ENCODE measurements at regions not wholly inside any gene's neighbourhood (a gene's known extent, or its start where the extent isn't known, plus 50 kb on each side); places are given as distances from the start of the nearest gene placed in this dataset.
"Not testable (repeated sequence)": the region's sequence is repeated elsewhere in the genome, so short reads cannot be mapped to it uniquely, and the experiment has no call there.

DNA sequence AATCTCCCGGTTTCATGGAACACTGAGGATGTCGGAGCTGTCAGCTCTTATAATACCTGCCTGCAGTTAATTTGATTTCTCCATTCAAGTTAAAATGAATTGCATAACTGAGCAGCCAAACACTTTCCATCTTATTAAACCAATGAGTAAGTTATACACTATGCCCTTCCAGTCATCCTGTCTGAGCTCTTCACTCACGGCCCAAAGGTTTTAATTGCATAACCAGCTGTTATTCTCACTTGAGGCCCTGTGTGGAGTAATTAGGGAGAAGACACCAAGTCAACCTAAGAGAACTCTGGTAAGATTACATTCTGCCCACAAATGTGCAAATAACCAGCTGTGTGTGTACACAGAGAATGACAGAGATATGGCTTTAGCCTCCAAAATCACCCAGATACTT is 303.5 kb downstream of the TBC1D4 start:
- H3K9ac ChIP-seq (ENCODE audit: low read length in 2 of 2): no peak overlapping the region
- no peaks in the 10 kb centered on the region for H3K36me3 ChIP-seq (ENCODE audit: control insufficient read depth in 2 of 2, insufficient read depth in 2 of 2, low read length in 2 of 2)
- no peaks in the 10 kb centered on the region for H3K27me3 ChIP-seq (ENCODE audit: control insufficient read depth in 1 of 2, insufficient read depth in 2 of 2, low read length in 2 of 2)
- H3K27ac ChIP-seq (ENCODE audit: low read length): no peak overlapping the region
- H3K4me1 ChIP-seq (ENCODE audit: control insufficient read depth, insufficient read depth, low read length): no peaks in the 10 kb centered on the region
- H3K9me3 ChIP-seq (ENCODE audit: control insufficient read depth in 2 of 2, low read length in 2 of 2): peaks cover 0 to 3% of the 10 kb centered on the region in 2 donors
- no peak overlapping the region for H3K4me3 ChIP-seq (ENCODE audit: low read length in 2 of 2)

DNA sequence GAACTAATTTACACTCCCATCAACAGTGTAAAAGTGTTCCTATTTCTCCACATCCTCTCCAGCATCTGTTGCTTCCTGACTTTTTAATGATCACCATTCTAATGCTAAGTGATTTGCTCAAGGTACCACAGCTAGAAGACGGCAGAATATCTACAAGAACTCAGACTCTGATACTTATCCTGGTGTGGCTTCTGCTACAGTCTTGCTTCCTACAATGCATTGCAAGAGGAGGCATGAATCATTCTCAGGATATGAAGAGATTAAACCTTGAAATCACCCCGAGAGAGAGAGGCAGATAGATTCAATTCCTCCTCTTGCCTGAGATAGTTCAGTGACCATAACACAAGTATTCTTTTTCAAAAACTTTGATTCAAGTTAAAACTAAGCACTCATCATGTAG is 306.4 kb downstream of the TBC1D4 start:
- no peaks in the 10 kb centered on the region for H3K4me1 ChIP-seq (ENCODE audit: control insufficient read depth, insufficient read depth, low read length)
- H3K27me3 ChIP-seq (ENCODE audit: control insufficient read depth in 1 of 2, insufficient read depth in 2 of 2, low read length in 2 of 2): no peaks in the 10 kb centered on the region
- H3K27ac ChIP-seq (ENCODE audit: low read length): no peak overlapping the region
- H3K9me3 ChIP-seq (ENCODE audit: control insufficient read depth in 2 of 2, low read length in 2 of 2): peaks cover 0 to 3% of the 10 kb centered on the region in 2 donors
- no peak overlapping the region for H3K4me3 ChIP-seq (ENCODE audit: low read length in 2 of 2)
- no peaks in the 10 kb centered on the region for H3K36me3 ChIP-seq (ENCODE audit: control insufficient read depth in 2 of 2, insufficient read depth in 2 of 2, low read length in 2 of 2)
- H3K9ac ChIP-seq (ENCODE audit: low read length in 2 of 2): no peak overlapping the region

DNA sequence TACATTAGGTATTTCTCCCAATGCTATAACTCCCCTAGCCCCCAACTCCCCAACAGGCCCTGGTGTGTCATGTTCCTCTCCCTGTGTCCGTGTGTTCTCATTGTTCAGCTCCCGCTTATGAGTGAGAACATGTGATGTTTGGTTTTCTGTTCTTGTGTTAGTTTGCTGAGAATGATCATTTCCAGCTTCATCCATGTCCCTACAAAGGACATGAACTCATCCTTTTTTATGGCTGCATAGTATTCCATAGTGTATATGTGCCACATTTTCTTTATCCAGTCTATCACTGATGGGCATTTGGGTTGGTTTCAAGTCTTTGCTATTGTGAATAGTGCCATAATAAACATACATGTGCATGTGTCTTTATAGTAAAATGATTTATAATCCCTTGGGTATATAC is 306.9 kb downstream of the TBC1D4 start:
- H3K4me3 ChIP-seq (ENCODE audit: low read length in 2 of 2); H3K27me3 ChIP-seq (ENCODE audit: control insufficient read depth in 1 of 2, insufficient read depth in 2 of 2, low read length in 2 of 2); H3K4me1 ChIP-seq (ENCODE audit: control insufficient read depth, insufficient read depth, low read length); H3K9ac ChIP-seq (ENCODE audit: low read length in 2 of 2); H3K27ac ChIP-seq (ENCODE audit: low read length); H3K36me3 ChIP-seq (ENCODE audit: control insufficient read depth in 2 of 2, insufficient read depth in 2 of 2, low read length in 2 of 2); H3K9me3 ChIP-seq (ENCODE audit: control insufficient read depth in 2 of 2, low read length in 2 of 2): not testable (repeated sequence)

DNA sequence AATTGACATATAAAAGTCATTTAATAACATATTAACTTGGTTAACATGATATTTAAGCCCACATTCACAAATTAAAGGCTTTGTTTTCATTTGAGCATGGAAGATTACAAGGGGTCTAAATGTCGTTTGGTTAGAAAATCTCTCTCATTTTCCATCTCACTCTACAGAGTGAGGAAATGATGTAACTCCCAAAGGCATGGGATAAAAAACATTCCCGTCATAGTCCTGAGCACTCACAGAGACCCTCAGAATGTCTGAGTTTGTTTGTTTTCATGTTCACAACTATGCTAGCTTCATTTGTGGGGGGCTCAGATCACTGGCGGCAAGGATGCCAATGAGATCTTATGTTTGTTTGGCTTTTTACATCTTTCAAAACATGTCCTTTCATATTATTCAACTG is 307.5 kb downstream of the TBC1D4 start:
- Histone ChIP-seq H3K4me3 (ENCODE audit: low read length in 2 of 2) (no peak overlapping the region), H3K9ac (ENCODE audit: low read length in 2 of 2) (no peak overlapping the region), H3K27ac (ENCODE audit: low read length) (no peak overlapping the region), H3K27me3 (ENCODE audit: control insufficient read depth in 1 of 2, insufficient read depth in 2 of 2, low read length in 2 of 2) (no peaks in the 10 kb centered on the region), H3K9me3 (ENCODE audit: control insufficient read depth in 2 of 2, low read length in 2 of 2) (peaks cover 0 to 3% of the 10 kb centered on the region in 2 donors), H3K36me3 (ENCODE audit: control insufficient read depth in 2 of 2, insufficient read depth in 2 of 2, low read length in 2 of 2) (no peaks in the 10 kb centered on the region), H3K4me1 (ENCODE audit: control insufficient read depth, insufficient read depth, low read length) (no peaks in the 10 kb centered on the region)

DNA sequence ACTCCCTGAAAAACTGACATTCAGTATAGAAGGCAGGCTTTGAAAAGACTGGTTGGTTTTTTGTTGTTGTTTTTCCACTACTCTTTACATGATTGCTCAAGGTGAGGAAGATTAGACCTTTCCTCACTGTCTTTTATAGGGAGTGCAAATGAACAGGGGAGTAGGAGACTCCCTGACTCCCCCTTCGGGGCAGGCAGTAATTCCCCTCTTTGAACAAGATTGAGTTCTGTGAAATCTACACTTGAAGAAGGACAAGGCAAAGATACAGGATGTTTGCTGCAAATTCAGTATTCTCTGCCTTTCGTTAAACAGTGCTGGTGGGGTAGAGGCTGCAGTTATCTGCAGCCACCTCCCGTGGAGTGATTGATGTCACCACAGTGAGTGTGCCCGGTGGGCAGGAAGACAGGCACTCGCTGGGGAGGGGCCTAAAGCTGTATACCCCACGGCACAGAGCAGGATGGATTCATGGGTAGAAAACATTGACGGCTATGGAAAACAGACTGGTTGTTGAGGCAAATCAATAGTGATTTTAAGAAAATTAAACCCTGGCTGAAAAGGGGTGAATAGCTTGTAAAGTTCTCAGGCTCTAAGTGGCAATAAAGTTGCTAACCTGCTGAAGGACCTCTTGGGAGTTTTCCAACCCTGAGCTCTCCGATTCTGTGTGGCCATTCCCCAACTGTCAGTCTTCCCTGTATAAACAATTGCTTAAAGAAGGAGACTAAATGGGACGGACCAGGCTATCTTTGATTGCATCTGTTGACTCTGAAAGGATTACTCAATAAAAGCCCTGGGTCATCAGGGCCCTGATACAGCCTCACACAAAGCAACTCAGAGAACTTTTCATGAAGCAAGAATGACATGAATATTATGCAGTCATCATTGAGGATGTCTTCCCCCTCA is 308.3 kb downstream of the TBC1D4 start:
- Histone ChIP-seq H3K4me3 (ENCODE audit: low read length in 2 of 2) (no peak overlapping the region), H3K27ac (ENCODE audit: low read length) (no peak overlapping the region), H3K9ac (ENCODE audit: low read length in 2 of 2) (no peak overlapping the region), H3K36me3 (ENCODE audit: control insufficient read depth in 2 of 2, insufficient read depth in 2 of 2, low read length in 2 of 2) (no peaks in the 10 kb centered on the region), H3K27me3 (ENCODE audit: control insufficient read depth in 1 of 2, insufficient read depth in 2 of 2, low read length in 2 of 2) (no peaks in the 10 kb centered on the region), H3K9me3 (ENCODE audit: control insufficient read depth in 2 of 2, low read length in 2 of 2) (peaks cover 0 to 3% of the 10 kb centered on the region in 2 donors), H3K4me1 (ENCODE audit: control insufficient read depth, insufficient read depth, low read length) (no peaks in the 10 kb centered on the region)

DNA sequence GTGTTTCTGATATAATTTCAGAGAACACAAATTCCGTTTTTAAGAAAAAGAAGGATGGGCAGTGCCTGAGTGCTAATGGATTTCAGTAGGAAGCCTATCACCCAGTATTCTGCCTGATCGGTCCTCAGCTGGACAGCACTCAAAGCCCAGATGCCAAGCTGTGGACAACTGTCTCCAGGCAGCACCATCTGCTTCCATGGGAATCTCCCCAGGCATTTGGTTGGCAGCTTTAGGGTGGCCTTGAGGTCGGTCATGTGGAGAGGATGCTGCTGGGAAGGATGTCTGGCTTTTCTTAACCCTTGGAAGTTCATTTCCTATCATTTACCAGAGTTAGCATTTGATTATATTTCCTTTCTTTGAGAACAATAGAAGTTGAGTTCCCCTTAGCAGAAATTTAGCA is 311.7 kb downstream of the TBC1D4 start:
- Histone ChIP-seq H3K4me1 (ENCODE audit: control insufficient read depth, insufficient read depth, low read length) (no peaks in the 10 kb centered on the region), H3K9me3 (ENCODE audit: control insufficient read depth in 2 of 2, low read length in 2 of 2) (no peaks in the 10 kb centered on the region), H3K36me3 (ENCODE audit: control insufficient read depth in 2 of 2, insufficient read depth in 2 of 2, low read length in 2 of 2) (no peaks in the 10 kb centered on the region)

DNA sequence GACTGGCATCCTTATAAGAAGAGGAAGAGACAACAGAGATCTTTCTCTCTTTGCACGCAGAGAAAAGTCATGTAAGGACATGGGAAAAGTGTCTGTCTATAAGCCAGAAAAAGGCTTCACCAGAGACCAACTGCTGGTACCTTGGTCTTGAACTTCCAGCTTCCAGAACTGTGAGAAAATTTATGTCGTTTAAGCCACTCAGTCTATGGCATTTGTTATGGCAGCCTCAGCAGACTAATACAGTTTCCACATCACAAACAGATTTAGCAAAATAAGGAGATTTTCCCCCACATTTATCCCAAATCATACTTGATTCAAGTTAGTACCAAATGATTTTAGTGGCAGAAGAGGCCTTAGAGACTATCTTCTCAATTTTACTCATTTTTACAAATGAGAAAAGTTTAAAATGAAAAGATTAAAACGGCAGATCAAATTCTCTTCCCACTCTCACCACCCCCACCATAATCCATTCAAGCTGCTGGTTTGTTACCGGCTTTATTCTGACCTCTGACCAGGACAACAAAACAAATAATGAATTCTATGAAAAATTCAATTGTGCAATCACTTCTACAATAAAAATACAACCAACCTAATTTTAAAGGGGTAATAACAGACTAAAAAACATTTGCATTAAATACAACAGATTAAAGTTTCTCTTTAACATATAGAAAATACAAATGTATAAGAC is 316.3 kb downstream of the TBC1D4 start:
- Histone ChIP-seq H3K27ac (ENCODE audit: low read length) (no peak overlapping the region), H3K4me1 (ENCODE audit: control insufficient read depth, insufficient read depth, low read length) (no peaks in the 10 kb centered on the region), H3K9me3 (ENCODE audit: control insufficient read depth in 2 of 2, low read length in 2 of 2) (no peaks in the 10 kb centered on the region), H3K27me3 (ENCODE audit: control insufficient read depth in 1 of 2, insufficient read depth in 2 of 2, low read length in 2 of 2) (no peaks in the 10 kb centered on the region), H3K4me3 (ENCODE audit: low read length in 2 of 2) (no peak overlapping the region), H3K9ac (ENCODE audit: low read length in 2 of 2) (no peak overlapping the region), H3K36me3 (ENCODE audit: control insufficient read depth in 2 of 2, insufficient read depth in 2 of 2, low read length in 2 of 2) (no peaks in the 10 kb centered on the region)

More for the DNA sequence above, 311.7 kb downstream of the TBC1D4 start:
- H3K9ac ChIP-seq (ENCODE audit: low read length in 2 of 2): no peak overlapping the region
- H3K4me3 ChIP-seq (ENCODE audit: low read length in 2 of 2): no peak overlapping the region
- H3K27ac ChIP-seq (ENCODE audit: low read length): no peak overlapping the region
- no peaks in the 10 kb centered on the region for H3K27me3 ChIP-seq (ENCODE audit: control insufficient read depth in 1 of 2, insufficient read depth in 2 of 2, low read length in 2 of 2)

DNA sequence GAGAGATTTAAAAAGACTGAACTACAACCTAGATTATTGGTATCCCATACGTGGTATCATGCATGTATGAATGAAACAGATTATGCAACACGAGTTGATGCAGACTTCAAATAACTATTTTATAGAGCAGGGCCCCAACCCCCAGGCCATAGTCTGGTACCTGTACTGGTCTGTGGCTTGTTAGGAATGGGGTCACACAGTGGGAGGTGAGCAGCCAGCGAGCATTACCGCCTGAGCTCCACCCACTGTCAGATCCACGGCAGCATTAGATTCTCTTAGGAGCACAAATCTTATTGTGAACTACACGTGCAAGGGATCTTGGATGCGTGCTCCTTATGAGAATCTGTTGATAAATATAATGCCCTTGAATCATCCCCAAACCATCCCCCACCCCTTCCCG is 320.2 kb downstream of the TBC1D4 start:
- no peak overlapping the region for H3K4me3 ChIP-seq (ENCODE audit: low read length in 2 of 2)
- H3K27ac ChIP-seq (ENCODE audit: low read length): no peak overlapping the region
- no peaks in the 10 kb centered on the region for H3K27me3 ChIP-seq (ENCODE audit: control insufficient read depth in 1 of 2, insufficient read depth in 2 of 2, low read length in 2 of 2)
- H3K36me3 ChIP-seq (ENCODE audit: control insufficient read depth in 2 of 2, insufficient read depth in 2 of 2, low read length in 2 of 2): no peaks in the 10 kb centered on the region
- no peaks in the 10 kb centered on the region for H3K9me3 ChIP-seq (ENCODE audit: control insufficient read depth in 2 of 2, low read length in 2 of 2)
- H3K4me1 ChIP-seq (ENCODE audit: control insufficient read depth, insufficient read depth, low read length): no peaks in the 10 kb centered on the region
- H3K9ac ChIP-seq (ENCODE audit: low read length in 2 of 2): no peak overlapping the region

DNA sequence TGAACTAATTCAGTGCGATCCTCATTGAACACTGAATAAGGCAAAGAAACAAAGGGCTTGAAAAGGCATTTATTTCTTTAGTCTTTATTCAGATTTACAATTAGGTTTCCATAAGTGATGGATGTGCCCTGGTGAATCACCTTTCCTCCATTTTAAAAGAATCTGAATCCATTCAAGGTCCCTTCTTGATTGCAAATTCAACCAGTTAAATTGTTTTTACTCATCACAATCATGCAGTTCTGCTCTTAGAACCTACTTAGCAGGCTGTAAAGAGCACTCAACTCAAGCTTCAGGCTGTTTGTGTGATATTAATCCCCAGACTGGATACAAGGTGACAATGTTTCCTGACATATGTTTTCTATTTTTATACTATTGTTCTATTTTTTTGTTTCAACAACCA is 321.0 kb downstream of the TBC1D4 start:
- H3K36me3 ChIP-seq (ENCODE audit: control insufficient read depth in 2 of 2, insufficient read depth in 2 of 2, low read length in 2 of 2): no peaks in the 10 kb centered on the region
- no peak overlapping the region for H3K27ac ChIP-seq (ENCODE audit: low read length)
- no peaks in the 10 kb centered on the region for H3K9me3 ChIP-seq (ENCODE audit: control insufficient read depth in 2 of 2, low read length in 2 of 2)
- H3K9ac ChIP-seq (ENCODE audit: low read length in 2 of 2): no peak overlapping the region
- no peaks in the 10 kb centered on the region for H3K27me3 ChIP-seq (ENCODE audit: control insufficient read depth in 1 of 2, insufficient read depth in 2 of 2, low read length in 2 of 2)
- H3K4me1 ChIP-seq (ENCODE audit: control insufficient read depth, insufficient read depth, low read length): no peaks in the 10 kb centered on the region
- no peak overlapping the region for H3K4me3 ChIP-seq (ENCODE audit: low read length in 2 of 2)

DNA sequence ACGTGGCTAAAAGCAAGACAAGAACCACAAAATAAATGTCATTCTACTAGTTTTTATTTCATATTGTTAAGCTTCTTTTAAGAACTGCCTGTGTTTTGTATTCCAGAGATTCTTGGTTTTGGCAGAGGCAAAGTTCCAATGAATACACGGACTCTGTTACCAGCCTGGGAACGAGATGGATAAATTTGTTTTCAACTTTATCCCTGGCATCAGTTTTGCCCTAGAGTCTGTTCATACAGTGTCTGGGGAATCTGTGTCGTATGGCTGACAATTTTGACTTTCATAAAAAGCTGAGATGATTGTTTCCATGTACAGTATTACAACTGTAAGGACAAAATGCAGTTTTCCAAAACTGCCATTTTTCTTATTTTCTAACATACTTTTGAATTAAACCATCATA is 327.6 kb downstream of the TBC1D4 start:
- Histone ChIP-seq H3K27ac (ENCODE audit: low read length) (no peak overlapping the region), H3K4me3 (ENCODE audit: low read length in 2 of 2) (no peak overlapping the region)

DNA sequence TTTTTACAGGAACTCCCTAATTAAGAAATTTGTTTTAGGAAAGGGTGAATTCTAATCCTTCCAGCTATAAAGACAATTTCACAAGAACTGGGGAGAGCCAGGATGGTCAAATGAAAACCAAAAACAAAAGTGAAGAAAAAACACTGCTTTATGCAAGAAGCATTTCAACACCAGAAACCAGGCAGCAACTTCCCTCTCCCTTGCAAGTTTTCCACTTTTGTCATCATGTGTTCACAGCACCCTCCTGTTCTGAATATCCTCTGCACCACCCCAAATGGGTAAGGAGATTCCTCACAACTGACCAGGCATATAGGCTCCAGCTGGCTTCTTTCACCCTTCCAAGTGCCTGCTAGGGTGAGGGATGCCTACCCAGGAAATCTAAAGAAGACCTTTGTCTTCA is 328.1 kb downstream of the TBC1D4 start:
- Histone ChIP-seq H3K4me3 (ENCODE audit: low read length in 2 of 2) (no peak overlapping the region), H3K36me3 (ENCODE audit: control insufficient read depth in 2 of 2, insufficient read depth in 2 of 2, low read length in 2 of 2) (no peaks in the 10 kb centered on the region), H3K27me3 (ENCODE audit: control insufficient read depth in 1 of 2, insufficient read depth in 2 of 2, low read length in 2 of 2) (no peaks in the 10 kb centered on the region), H3K4me1 (ENCODE audit: control insufficient read depth, insufficient read depth, low read length) (no peaks in the 10 kb centered on the region), H3K9me3 (ENCODE audit: control insufficient read depth in 2 of 2, low read length in 2 of 2) (no peaks in the 10 kb centered on the region), H3K27ac (ENCODE audit: low read length) (no peak overlapping the region), H3K9ac (ENCODE audit: low read length in 2 of 2) (no peak overlapping the region)

More for the DNA sequence above, 327.6 kb downstream of the TBC1D4 start:
- Histone ChIP-seq H3K9me3 (ENCODE audit: control insufficient read depth in 2 of 2, low read length in 2 of 2) (no peaks in the 10 kb centered on the region), H3K36me3 (ENCODE audit: control insufficient read depth in 2 of 2, insufficient read depth in 2 of 2, low read length in 2 of 2) (no peaks in the 10 kb centered on the region), H3K27me3 (ENCODE audit: control insufficient read depth in 1 of 2, insufficient read depth in 2 of 2, low read length in 2 of 2) (no peaks in the 10 kb centered on the region), H3K9ac (ENCODE audit: low read length in 2 of 2) (no peak overlapping the region), H3K4me1 (ENCODE audit: control insufficient read depth, insufficient read depth, low read length) (no peaks in the 10 kb centered on the region)

Measured in stomach smooth muscle (tissue), 2 donors.